Activated naive CD8-positive, alpha-beta T cell treated with anti-CD3 and anti-CD28 coated beads, Interleukin-2, amount 10 ng/mL, durations not matched to agents 7 days and 5 days (primary cell): ENCODE measurements at regions not wholly inside any gene's neighbourhood (a gene's known extent, or its start where the extent isn't known, plus 50 kb on each side); places are given as distances from the start of the nearest gene placed in this dataset.

ENCODE experiments used
- ATAC-seq: fragments of 150-1000 bp; cut with Tn5 transposase; one replicate; pipeline ENCODE4 v1.10.0; 2021; ENCODE audit warnings: low read depth, moderate library complexity
- POLR2A ChIA-PET: fragments of 350-600 bp; sonication (Branson Sonifier 250); formaldehyde crosslinking; loops from one replicate; lab custom pipeline; 2021; ENCODE audit warnings: antibody characterized with exemption; lab: Charles Lee
- DNase-seq: peaks from one replicate; pipeline ENCODE4 v3.0.0; 2021
- H3K27ac Mint-ChIP-seq: one replicate; pipeline ENCODE4 v1.8.0; 2022; ENCODE audit warnings: mild to moderate bottlenecking, mixed read lengths
- H3K27me3 Mint-ChIP-seq: one replicate; pipeline ENCODE4 v1.8.0; 2022; ENCODE audit warnings: mild to moderate bottlenecking, moderate library complexity, mixed read lengths
- H3K36me3 Mint-ChIP-seq: one replicate; pipeline ENCODE4 v1.8.0; 2021; ENCODE audit warnings: mild to moderate bottlenecking, mixed read lengths
- H3K4me1 Mint-ChIP-seq: one replicate; pipeline ENCODE4 v1.8.0; 2021; ENCODE audit warnings: mixed read lengths
- H3K4me3 Mint-ChIP-seq: one replicate; pipeline ENCODE4 v1.8.0; 2022; ENCODE audit warnings: mild to moderate bottlenecking, moderate library complexity, mixed read lengths
- H3K9me3 Mint-ChIP-seq: one replicate; pipeline ENCODE4 v1.8.0; 2021; ENCODE audit warnings: mixed read lengths

GRCh38 chr9:38192731-38193265, 123.8 kb upstream of the SHB start:
- no peaks in the 10 kb centered on the region for H3K36me3 Mint-ChIP-seq
- POLR2A ChIA-PET, result no interaction called here
- no peak for DNase-seq
- H3K27me3 Mint-ChIP-seq, result peaks cover 4% of the 10 kb centered on the region
- H3K4me3 Mint-ChIP-seq, result no peak overlapping the region
- H3K27ac Mint-ChIP-seq, result no peak overlapping the region
- H3K4me1 Mint-ChIP-seq, result no peaks in the 10 kb centered on the region
- ATAC-seq, result no peak
- H3K9me3 Mint-ChIP-seq, result no peaks in the 10 kb centered on the region

- no peaks in the 10 kb centered on the region for H3K9me3 Mint-ChIP-seq
- ATAC-seq, result no peak
- no peaks in the 10 kb centered on the region for H3K36me3 Mint-ChIP-seq
- H3K27me3 Mint-ChIP-seq, result no peaks in the 10 kb centered on the region
- H3K4me3 Mint-ChIP-seq, result no peak overlapping the region
- H3K27ac Mint-ChIP-seq, result no peak overlapping the region
- no peak for DNase-seq
- H3K4me1 Mint-ChIP-seq, result no peaks in the 10 kb centered on the region
- POLR2A ChIA-PET, result no interaction called here
Measured at GRCh38 chr9:38186404-38187115, 117.5 kb upstream of the SHB start.

- no peaks in the 10 kb centered on the region for H3K36me3 Mint-ChIP-seq
- POLR2A ChIA-PET, result no interaction called here
- no peak overlapping the region for H3K4me3 Mint-ChIP-seq
- ATAC-seq (no peak), DNase-seq (no peak)
- H3K4me1 Mint-ChIP-seq, result peaks cover 2% of the 10 kb centered on the region
- no peak overlapping the region for H3K27ac Mint-ChIP-seq
- peaks cover 2% of the 10 kb centered on the region for H3K27me3 Mint-ChIP-seq
- no peaks in the 10 kb centered on the region for H3K9me3 Mint-ChIP-seq
Measured at GRCh38 chr9:38185647-38186403, 116.8 kb upstream of the SHB start.

GRCh38 chr9:38183994-38184568, 115.1 kb upstream of the SHB start:
- Mint-ChIP-seq H3K4me1 (peaks cover 2% of the 10 kb centered on the region), H3K36me3 (no peaks in the 10 kb centered on the region), H3K27ac (no peak overlapping the region), H3K9me3 (no peaks in the 10 kb centered on the region), H3K4me3 (no peak overlapping the region), H3K27me3 (peaks cover 2% of the 10 kb centered on the region)
- ATAC-seq (no peak), DNase-seq (no peak)
- POLR2A ChIA-PET, result no interaction called here

- ATAC-seq (no peak), DNase-seq (no peak)
- peaks cover 4% of the 10 kb centered on the region for H3K27me3 Mint-ChIP-seq
- POLR2A ChIA-PET, result no interaction called here
- no peak overlapping the region for H3K27ac Mint-ChIP-seq
- H3K9me3 Mint-ChIP-seq, result no peaks in the 10 kb centered on the region
- peaks cover 8% of the 10 kb centered on the region for H3K4me1 Mint-ChIP-seq
- no peak overlapping the region for H3K4me3 Mint-ChIP-seq
- H3K36me3 Mint-ChIP-seq, result no peaks in the 10 kb centered on the region
Measured at GRCh38 chr9:38182321-38182720, 113.3 kb upstream of the SHB start.

- Mint-ChIP-seq H3K9me3 (no peaks in the 10 kb centered on the region), H3K4me1 (peaks cover 8% of the 10 kb centered on the region), H3K27ac (no peak overlapping the region), H3K4me3 (no peak overlapping the region), H3K36me3 (no peaks in the 10 kb centered on the region), H3K27me3 (peaks cover 4% of the 10 kb centered on the region)
- POLR2A ChIA-PET, result no interaction called here
- no peak for DNase-seq
- ATAC-seq, result no peak
Measured at GRCh38 chr9:38181866-38182265, 112.8 kb upstream of the SHB start.

GRCh38 chr9:38181232-38181631, 112.2 kb upstream of the SHB start:
- peaks cover 4% of the 10 kb centered on the region for H3K27me3 Mint-ChIP-seq
- DNase-seq, result no peak
- no peak overlapping the region for H3K27ac Mint-ChIP-seq
- H3K4me3 Mint-ChIP-seq, result no peak overlapping the region
- H3K36me3 Mint-ChIP-seq, result no peaks in the 10 kb centered on the region
- no peak for ATAC-seq
- peaks cover 8% of the 10 kb centered on the region for H3K4me1 Mint-ChIP-seq
- POLR2A ChIA-PET, result no interaction called here
- no peaks in the 10 kb centered on the region for H3K9me3 Mint-ChIP-seq

GRCh38 chr9:38180656-38181055, 111.6 kb upstream of the SHB start:
- Mint-ChIP-seq H3K27ac (no peak overlapping the region), H3K36me3 (no peaks in the 10 kb centered on the region), H3K9me3 (no peaks in the 10 kb centered on the region), H3K4me3 (no peak overlapping the region), H3K4me1 (peaks cover 8% of the 10 kb centered on the region), H3K27me3 (peaks cover 4% of the 10 kb centered on the region)
- POLR2A ChIA-PET, result no interaction called here
- ATAC-seq (no peak), DNase-seq (no peak)

GRCh38 chr9:38179965-38180364, 110.9 kb upstream of the SHB start:
- POLR2A ChIA-PET, result no interaction called here
- no peak overlapping the region for H3K4me3 Mint-ChIP-seq
- H3K27me3 Mint-ChIP-seq, result peaks cover 4% of the 10 kb centered on the region
- ATAC-seq (no peak), DNase-seq (no peak)
- H3K4me1 Mint-ChIP-seq, result peaks cover 8% of the 10 kb centered on the region
- H3K9me3 Mint-ChIP-seq, result no peaks in the 10 kb centered on the region
- no peaks in the 10 kb centered on the region for H3K36me3 Mint-ChIP-seq
- H3K27ac Mint-ChIP-seq, result no peak overlapping the region

- no peaks in the 10 kb centered on the region for H3K9me3 Mint-ChIP-seq
- DNase-seq, result no peak
- no peak overlapping the region for H3K27ac Mint-ChIP-seq
- H3K27me3 Mint-ChIP-seq, result peaks cover 4% of the 10 kb centered on the region
- H3K36me3 Mint-ChIP-seq, result no peaks in the 10 kb centered on the region
- POLR2A ChIA-PET, result no interaction called here
- no peak for ATAC-seq
- peaks cover 8% of the 10 kb centered on the region for H3K4me1 Mint-ChIP-seq
- H3K4me3 Mint-ChIP-seq, result no peak overlapping the region
Measured at GRCh38 chr9:38178237-38178636, 109.2 kb upstream of the SHB start.

- Mint-ChIP-seq H3K27ac (no peak overlapping the region), H3K9me3 (no peaks in the 10 kb centered on the region), H3K4me3 (no peak overlapping the region), H3K27me3 (peaks cover 4% of the 10 kb centered on the region), H3K4me1 (peaks cover 8% of the 10 kb centered on the region), H3K36me3 (no peaks in the 10 kb centered on the region)
- no peak for ATAC-seq
- POLR2A ChIA-PET, result no interaction called here
- DNase-seq, result no peak
Measured at GRCh38 chr9:38177680-38178079, 108.7 kb upstream of the SHB start.

- peaks cover 6% of the 10 kb centered on the region for H3K4me1 Mint-ChIP-seq
- POLR2A ChIA-PET, result no interaction called here
- H3K4me3 Mint-ChIP-seq, result no peak overlapping the region
- peaks cover 2% of the 10 kb centered on the region for H3K9me3 Mint-ChIP-seq
- ATAC-seq (no peak), DNase-seq (no peak)
- no peak overlapping the region for H3K27ac Mint-ChIP-seq
- H3K36me3 Mint-ChIP-seq, result no peaks in the 10 kb centered on the region
- H3K27me3 Mint-ChIP-seq, result peaks cover 2% of the 10 kb centered on the region
Measured at GRCh38 chr9:38176251-38176650, 107.2 kb upstream of the SHB start.

GRCh38 chr9:38175423-38175822, 106.4 kb upstream of the SHB start:
- Mint-ChIP-seq H3K27me3 (peaks cover 4% of the 10 kb centered on the region), H3K9me3 (peaks cover 8% of the 10 kb centered on the region), H3K4me3 (no peak overlapping the region), H3K27ac (no peak overlapping the region), H3K36me3 (no peaks in the 10 kb centered on the region), H3K4me1 (peaks cover 6% of the 10 kb centered on the region)
- DNase-seq (no peak), ATAC-seq (no peak)
- POLR2A ChIA-PET, result no interaction called here

- Mint-ChIP-seq H3K27me3 (peaks cover 2% of the 10 kb centered on the region), H3K36me3 (no peaks in the 10 kb centered on the region), H3K27ac (no peak overlapping the region), H3K4me1 (no peaks in the 10 kb centered on the region), H3K9me3 (peaks cover 16% of the 10 kb centered on the region), H3K4me3 (no peak overlapping the region)
- POLR2A ChIA-PET, result no interaction called here
- DNase-seq (no peak), ATAC-seq (no peak)
Measured at GRCh38 chr9:38172586-38172985, 103.6 kb upstream of the SHB start.
